Stimulated activated CD4-positive, alpha-beta T cell treated with anti-CD3 and anti-CD28 coated beads, TNF-alpha, amount 100 ng/mL, for 4 hours (primary cell): ENCODE measurements at regions not wholly inside any gene's neighbourhood (a gene's known extent, or its start where the extent isn't known, plus 50 kb on each side); places are given as distances from the start of the nearest gene placed in this dataset.
"Not testable (repeated sequence)": the region's sequence is repeated elsewhere in the genome, so short reads cannot be mapped to it uniquely, and the experiment has no call there.

Experiments
- DNase-seq, 3 experiments: peaks; one replicate each; pipeline ENCODE4 v3.0.0-alpha.2; 2020; ENCODE audit warnings: low read depth in 3 of 3

DNA sequence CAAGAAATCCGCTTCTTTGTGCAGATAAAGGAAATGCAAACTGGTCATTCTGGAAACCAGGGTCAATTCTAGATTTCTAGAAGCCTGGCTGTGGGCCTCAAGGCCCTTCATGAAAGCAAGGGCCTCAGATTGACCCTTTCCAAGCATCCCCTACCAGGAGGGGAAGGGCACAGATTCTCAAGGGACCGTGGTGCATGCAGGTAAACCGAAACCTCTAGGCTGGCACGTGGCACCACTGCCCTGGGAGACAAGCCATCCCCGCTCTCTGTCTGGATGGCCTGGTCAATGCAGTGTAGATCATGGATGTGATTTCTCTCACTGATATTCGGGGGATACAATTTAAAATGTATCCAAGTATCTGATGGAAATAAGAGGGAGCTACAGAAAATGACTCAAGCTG lies 69.4 kb downstream of the TOMM20 start:
- no peak for DNase-seq

DNA sequence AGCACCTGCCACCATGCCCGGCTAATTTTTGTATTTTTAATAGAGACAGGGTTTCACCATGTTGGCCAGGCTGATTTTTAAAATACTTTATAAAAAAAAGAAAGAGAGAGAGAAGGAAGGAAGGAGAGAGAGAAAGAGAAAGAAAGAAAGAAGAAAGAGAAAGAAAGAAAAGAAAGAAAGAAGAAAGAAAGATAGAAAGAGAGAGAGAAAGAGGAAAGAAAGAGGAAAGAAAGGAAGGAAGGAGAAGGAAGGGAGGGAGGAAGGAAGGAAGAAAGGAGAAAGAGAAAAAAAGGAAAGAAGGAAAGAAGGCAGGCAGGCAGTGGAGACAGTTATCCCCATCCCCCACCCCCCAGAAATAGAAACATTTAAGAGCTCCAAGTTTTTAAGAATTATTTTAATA lies 69.9 kb downstream of the TOMM20 start:
- no peak for DNase-seq

DNA sequence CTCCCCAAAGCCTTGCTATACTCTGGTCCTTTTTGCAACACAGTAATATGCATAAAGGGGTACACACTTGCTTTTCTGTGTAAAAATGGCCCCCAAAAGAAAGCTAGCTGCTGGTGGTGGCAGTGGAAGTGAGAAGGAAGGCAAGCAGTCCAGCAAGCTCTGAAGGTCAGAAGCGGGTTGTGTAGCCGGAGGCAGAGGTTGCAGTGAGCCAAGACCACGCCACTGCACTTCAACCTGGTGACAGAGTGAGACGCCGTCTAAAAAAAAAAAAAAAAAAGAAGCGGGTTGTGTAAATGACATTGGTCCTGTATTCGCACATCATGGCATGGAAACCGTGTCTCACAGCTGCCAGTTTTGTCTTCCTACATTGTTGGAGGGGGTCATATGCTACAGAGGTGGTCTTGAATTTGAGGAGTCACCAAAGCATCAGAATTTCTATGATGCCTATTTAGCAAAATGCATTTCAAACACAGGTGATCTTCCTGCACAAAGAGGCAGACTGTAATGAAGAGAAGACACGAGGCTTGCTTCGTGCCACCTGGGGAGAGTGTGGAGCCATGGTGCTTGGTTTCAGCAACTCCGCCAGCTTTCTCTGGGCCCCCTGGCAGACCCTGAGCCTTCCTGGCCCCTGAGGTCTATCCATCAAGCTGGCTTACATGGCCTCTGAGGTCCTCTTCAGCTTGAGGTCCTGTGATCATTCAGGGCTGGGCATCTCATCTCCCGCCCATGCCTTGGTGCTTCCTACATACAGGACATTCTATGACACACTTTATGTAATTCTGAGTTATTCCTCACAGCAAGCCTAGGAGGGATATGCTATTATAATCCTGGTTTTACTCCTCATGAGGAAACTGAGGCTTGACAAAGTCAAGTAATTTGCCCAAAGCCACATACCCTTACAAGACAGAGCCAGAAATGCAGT lies 71.0 kb downstream of the TOMM20 start:
- DNase-seq: no peak

DNA sequence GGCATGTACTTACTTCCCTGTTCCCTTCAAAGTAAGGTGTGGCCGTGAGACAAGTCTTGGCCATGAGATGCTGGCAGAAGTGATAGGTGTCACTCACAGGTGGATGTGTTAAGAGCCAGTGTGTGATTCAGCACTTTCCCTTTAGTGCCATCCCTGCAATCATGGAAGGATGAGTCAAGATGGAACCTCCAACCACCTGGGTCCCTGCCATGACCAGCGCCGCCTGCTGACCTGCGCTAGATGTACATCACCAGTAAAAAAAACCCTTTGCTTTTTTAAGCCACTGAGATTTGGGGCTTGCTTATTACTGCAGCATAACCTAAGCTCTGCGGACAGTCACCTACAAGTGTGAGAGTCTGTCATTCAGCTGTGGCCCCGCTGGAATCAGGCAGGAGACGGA lies 71.7 kb downstream of the TOMM20 start:
- no peak for DNase-seq

DNA sequence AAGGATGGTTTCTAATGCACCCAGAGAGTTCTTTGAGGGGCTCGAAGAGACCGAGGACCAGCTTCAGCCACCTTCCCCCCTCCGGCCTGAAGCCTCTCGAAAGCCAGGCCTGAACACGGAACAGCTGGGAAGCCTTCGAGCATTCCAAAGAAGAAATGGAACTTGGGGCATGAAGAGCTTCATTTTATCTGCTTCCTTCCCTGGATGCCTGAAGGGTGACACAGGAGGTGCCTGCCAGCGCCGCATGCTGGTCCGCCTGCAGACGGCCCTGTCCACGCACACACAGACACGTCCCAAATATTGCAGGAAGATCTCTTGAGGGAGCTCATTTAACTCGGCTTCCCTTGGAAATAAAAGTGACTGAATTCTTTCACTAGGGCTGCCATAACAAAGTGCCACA lies 73.7 kb downstream of the TOMM20 start:
- DNase-seq: no peak

DNA sequence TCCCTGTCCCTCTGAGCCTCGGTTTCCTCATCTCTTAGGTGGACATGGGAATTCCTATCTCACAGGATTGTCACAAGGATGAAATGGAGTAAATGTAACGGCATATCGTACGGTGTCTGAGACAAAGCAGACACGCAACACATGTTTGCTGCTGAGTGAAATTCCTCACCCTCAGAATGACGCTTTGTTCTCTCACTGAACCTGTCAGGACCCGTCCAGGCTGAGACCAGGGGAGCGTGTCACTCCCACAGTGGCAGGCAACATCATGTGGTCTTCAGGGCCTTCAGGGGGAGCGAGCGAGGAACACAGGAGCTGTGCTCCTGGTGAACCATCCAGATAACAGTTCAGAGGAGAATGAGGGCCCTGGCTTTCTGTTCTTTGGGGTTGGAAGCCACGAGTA lies 74.2 kb downstream of the TOMM20 start:
- no peak for DNase-seq

DNA sequence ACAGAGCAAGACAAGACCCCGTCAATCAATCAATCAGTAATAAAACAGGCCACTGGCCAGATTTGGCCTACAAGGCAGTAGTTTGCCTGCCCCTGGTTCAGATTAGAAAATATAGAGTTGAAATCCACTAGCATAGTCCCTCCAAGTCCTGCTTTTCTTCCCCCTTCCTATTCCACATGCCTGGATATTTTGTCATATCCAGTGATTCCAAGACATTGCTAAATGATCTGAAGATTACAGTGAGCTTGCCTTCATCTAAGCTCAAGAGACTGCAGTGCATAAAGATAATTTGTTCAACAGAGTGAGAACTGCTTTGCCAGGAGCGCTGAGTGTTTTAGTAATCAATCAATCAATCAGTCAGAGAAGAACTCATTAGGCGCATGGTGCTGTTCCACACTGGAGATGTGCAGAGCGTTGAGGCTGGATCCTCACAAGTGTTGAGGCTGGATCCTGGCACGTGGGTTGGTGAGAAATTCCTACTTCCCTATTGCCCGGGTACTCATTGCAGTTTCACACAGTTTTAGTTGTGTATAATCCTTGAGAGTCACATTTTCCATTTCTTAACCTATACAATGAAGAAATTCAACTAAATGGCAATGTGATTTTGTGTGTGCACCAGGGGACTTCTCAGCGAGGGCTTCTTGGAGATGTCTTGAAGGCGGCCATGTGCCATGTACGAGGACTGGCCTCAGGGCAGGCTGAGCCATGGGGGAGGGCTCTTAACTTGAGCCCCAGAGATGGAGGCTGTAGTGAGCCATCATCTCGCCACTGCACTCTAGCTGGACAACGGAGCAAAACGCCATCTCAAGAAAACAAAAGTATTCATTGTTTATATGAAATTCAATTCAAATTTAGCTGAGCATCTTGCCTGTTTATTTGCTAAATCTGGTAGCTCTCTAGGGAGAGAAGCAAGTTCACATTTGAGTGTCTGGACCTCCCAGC lies 76.3 kb downstream of the TOMM20 start:
- DNase-seq: no peak

DNA sequence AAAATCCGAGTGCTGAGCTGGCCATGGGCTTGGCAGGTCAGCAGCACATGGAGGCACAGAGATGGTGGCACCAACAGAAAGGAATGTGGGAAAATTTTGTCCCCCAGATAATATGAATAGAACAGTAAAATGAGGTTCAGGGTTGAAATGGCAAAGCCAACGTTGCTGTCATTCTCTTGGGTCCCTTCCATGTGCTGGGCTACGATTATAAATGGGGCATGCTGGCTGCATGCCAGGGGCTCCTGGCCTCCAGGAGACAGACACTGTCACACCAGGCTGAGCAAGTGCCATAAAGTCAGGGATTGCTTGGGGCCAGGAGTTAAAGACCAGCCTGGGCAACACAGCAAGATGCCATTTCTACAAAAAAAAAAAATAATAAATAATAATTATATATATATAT lies 77.1 kb downstream of the TOMM20 start:
- DNase-seq: no peak

DNA sequence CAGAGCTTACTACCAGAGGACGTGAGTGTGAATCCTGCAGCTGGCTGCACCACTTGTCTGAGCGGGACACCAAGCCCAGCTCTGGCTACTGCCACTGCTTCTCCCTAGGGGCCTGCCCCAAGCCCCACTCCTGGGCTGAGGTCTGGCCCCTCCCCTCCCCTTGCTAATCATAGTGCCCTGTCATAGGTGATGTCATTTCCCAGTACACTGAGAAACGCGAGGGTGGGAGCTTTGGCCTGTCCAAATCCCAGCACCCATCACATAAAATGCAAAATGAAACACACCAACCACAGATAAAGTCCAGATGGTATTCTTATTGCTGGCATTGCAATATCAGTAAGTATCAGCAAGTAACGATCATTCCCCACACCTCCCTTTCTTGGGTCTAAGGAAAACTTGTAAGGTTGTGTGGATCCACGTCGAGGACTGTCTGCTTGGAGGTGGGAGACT lies 77.7 kb downstream of the TOMM20 start:
- no peak for DNase-seq

DNA sequence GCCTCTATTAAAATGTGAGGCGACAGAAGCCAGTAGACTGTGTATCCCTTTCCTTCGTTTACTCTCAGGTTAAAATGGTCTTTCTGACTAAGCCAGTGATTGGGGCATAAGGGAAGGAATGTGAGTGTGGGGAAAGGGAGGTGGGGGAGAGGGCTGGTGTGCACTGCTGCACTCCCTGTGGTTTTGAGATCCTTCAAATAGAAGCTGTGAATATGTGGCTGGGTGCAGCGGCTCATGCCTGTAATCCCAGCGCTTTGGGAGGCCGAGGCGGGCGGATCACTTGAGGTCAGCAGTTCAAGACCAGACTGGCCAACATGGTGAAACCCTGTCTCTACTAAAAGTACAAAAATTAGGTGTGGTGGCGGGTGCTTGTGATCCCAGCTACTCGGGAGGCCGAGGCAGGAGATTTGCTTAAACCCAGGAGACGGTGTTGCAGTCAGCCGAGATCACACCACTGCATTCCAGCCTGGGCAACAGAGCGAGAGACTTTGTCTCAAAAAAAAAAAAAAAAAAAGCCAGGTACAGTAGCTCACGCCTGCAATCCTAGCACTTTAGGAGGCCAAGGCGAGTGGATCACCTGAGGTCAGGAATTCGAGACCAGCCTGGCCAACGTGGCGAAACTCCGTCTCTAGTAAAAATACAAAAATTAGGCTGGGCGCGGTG lies 78.8 kb downstream of the TOMM20 start:
- DNase-seq: not testable (repeated sequence)

DNA sequence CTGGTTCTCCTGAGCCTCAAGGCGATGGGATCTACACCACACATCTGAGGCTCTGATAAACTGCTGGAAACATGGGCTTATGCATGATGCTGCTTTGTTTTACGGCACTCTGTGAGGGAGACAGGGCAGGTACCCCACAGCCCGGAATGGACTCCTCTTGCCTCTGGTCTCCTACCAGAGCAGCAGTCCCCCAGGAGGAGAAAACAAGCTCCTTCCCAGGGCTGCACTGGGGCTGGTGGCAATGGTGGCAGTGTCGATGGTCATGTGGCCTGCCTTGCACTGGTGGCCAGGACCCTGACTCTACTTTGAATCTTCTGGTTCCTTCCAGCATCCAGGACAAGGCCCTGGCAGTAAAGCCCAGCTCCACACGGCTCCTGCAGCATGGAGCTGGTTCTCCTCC lies 79.4 kb downstream of the TOMM20 start:
- no peak for DNase-seq

DNA sequence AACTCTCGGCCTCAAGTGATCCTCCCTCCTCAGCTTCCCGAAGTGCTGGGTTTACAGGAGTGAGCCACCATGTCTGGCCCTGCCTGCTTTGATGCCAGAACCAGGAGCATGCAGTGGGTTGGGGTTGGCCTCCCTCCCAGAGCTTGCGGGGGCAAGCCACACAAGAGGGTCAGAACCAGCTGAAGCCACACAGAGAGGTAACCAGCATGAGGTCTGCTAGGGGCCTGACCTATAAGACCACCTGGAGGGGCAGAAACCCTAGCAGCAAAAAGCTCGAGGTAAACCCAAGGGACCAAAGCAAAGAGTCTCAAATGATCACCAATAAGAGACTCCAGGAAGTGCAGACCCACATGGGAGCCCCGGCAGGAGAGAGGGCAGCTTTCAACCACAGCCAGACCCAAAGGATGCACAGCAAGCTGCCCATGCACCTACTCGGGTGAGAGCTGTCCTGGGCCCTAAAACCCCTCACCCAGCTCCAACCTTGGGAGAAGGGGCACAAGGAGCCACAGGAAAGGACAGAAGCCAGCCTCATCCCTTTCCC lies 81.2 kb downstream of the TOMM20 start:
- no peak for DNase-seq

DNA sequence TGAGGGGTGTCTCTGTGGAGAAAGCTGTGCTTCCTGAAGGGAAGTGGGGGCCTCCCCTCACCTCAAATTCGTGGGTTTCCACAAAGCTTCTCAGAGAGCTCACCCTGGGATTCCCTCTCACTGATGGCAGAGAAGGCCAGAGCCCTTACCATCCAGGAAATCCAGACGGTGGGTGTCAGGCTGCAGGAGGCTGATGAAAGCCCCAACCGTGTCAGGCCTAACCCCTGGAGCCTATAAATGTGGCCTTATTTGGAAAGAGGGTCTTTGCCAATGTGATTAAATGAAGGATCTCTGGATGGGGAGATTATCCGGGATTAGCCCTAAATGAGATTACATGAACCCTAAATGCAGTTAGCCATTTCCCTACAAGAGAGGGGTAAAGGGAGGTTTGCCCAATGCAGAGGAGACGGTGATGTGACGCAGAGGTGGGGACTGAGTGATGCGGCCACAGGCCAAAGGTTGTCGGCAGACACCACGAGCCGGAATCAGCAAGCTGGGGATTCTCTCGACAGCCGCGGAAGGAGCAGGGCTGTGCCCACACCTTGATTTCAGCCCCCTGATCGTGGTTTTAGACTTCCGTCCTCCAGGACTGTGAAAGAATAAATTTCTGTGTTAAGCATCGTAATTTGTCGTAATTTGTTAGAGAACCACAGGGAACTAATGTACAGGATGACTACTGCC lies 82.6 kb downstream of the TOMM20 start:
- no peak for DNase-seq

DNA sequence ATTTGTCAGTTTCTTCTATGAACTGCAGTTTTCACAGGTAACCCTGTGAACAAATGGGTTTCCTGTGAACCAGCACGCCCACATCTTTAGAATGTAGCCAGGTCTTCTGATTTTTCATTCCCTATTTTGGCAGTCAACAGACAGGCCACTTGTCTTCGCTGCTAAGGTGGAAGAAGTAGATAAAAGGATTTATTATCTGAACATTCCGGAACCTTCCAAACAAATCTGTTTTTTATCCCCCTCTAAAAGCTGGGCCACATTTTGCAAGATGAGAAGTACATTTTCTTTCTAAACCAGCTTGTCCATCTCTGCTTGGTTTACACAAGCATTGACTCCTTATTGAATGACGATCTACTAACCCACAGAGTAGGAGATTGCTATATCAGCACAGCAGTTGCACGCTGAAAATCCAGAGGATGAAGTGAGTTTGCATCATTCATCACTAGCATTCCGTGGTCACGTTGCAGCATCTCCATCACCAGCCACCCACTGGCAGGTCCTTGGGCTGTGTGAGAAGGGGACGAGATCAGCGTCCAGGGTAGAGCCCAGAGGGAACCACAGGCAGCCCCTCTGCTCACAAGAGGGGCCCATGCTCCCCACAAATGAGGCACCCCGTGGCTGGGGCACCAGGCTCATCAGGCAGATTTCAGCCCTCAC lies 83.5 kb downstream of the TOMM20 start:
- no peak for DNase-seq

DNA sequence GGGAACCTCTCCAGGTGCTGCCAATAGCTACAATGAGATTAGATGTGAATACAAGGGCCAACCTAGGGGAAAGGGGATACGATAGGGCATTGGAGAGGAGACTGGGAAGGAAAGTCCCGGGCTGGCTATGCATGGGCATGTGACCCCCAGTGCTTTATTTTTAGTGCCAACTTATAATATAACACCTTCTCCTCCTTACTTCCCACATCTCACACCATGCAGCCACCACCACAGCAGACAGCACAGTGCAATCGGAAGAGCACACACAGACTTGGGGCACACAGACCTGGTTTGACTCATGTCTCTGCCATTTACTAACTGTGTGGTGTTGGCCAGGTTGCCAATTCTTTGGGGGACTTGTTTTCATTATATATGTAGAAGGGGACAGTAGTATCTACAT lies 85.4 kb downstream of the TOMM20 start:
- no peak for DNase-seq

DNA sequence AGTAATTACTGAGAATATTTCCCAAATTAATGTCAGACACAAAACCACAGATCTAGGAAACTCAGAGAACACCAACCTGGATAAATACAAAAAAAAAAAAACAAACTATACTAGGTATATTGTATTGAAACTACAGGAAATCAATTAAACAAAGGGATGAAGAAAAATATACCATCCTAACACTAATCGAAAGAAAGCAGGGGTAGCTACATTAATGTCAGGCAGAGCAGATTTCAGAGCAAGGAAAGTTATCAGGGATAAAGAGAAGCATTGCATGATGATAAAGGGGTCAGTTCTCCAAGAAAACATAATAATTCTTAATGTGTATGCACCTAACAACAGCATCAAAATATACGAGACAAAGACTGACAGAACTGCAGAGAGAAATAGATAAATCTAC lies 89.9 kb downstream of the TOMM20 start:
- DNase-seq: no peak

DNA sequence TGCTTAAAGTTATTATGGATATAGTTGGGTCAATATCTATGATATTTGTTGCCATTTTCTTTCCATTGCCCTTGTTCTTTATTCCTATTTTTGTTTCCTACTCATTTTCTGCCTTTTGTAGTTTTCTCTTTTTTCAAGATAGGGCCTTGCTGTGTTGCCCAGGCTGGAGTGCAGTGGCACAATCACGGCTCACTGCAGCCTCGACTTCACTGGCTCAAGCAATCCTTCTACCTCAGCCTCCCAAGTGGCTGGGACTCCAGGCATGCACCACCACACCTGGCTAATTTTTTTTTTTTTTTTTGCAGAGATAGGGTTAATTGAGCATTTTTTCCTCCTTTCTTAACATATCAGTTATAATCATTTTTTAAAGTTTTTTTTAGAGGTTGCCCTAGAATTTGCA lies 92.7 kb downstream of the TOMM20 start:
- no peak for DNase-seq

DNA sequence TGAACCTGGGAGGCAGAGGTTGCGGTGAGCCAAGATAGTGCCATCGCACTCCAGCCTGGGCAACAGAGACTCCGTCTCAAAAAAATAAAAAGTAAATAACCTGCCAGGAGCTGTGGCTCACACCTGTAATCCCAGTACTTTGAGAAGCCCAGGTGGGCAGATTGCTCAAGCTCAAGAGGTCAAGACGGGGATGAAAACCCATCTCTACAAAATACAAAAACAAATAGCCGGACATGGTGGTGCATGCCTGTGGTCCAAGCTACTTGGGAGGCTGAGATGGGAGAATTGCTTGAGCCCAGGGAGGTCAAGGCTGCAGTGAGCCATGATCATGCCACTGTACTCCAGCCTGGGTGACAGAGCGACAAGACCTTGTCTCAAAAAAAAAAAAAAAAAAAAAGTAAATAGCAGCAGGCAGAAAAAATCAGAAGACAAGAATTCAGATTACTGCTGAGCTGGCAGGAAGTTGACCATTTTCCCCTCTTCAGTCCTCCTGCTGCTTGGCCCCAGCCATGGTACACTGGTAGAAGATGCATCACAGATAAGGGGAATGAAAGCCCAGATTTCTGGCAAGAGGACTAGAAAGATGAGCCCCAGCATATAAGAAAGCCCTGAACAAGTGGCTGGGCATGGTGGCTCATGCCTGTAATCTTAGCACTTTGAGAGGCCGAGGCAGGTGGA lies 97.6 kb downstream of the TOMM20 start:
- no peak for DNase-seq

DNA sequence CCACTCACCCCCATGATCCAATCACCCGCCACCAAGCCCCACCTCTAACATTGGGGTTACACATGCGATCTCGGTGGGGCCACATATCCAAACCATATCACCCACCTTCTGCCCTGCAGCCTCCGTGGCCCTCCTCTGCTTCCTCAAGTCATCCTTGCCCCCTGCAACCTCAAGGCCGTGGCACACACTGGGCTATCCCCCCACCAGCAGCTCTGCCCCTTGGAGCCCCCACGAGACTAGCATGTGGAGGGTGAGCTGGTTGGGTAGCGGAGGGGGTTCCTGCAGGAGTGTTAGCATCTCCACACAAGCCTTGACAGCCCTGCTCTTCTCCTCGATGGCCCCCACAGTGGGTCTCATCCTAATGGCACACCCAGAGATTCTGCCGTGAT lies 100.8 kb downstream of the TOMM20 start:
- no peak for DNase-seq
